ENCODE measurements at regions not wholly inside any gene's neighbourhood (a gene's known extent, or its start where the extent isn't known, plus 50 kb on each side); places are given as distances from the start of the nearest gene placed in this dataset.
"Not testable (repeated sequence)": the region's sequence is repeated elsewhere in the genome, so short reads cannot be mapped to it uniquely, and the experiment has no call there.

GRCh38 chr18:71370671-71371445 lies 1082.0 kb downstream of the SOCS6 start:
- DNase-seq (ENCODE audit: low read depth) = no peak

GRCh38 chr18:71370095-71370494 lies 1081.2 kb downstream of the SOCS6 start:
- DNase-seq (ENCODE audit: low read depth) = no peak

- no peak for DNase-seq (ENCODE audit: low read depth)
These were observed 1073.3 kb downstream of the SOCS6 start for GRCh38 chr18:71362140-71362539.

GRCh38 chr18:71355599-71355998 lies 1066.8 kb downstream of the SOCS6 start:
- DNase-seq (ENCODE audit: low read depth) = not testable (repeated sequence)

- no peak for DNase-seq (ENCODE audit: low read depth)
These were observed 1063.8 kb downstream of the SOCS6 start for GRCh38 chr18:71352618-71353017.

GRCh38 chr18:71336576-71337210 lies 1047.8 kb downstream of the SOCS6 start:
- DNase-seq (ENCODE audit: low read depth) = no peak

- no peak for DNase-seq (ENCODE audit: low read depth)
These were observed 1040.7 kb downstream of the SOCS6 start for GRCh38 chr18:71329563-71329962.

GRCh38 chr18:71329114-71329513 lies 1040.3 kb downstream of the SOCS6 start:
- DNase-seq (ENCODE audit: low read depth) = no peak

- DNase-seq (ENCODE audit: low read depth) = no peak
These were observed 1039.0 kb downstream of the SOCS6 start for GRCh38 chr18:71327850-71328249.

- DNase-seq (ENCODE audit: low read depth) = no peak
These were observed 1038.6 kb downstream of the SOCS6 start for GRCh38 chr18:71327441-71327840.

GRCh38 chr18:71326826-71327225 lies 1038.0 kb downstream of the SOCS6 start:
- DNase-seq (ENCODE audit: low read depth) = no peak

GRCh38 chr18:71324356-71324755 lies 1035.5 kb downstream of the SOCS6 start:
- DNase-seq (ENCODE audit: low read depth) = no peak

- DNase-seq (ENCODE audit: low read depth) = no peak
These were observed 1033.4 kb downstream of the SOCS6 start for GRCh38 chr18:71322201-71322600.

- no peak for DNase-seq (ENCODE audit: low read depth)
These were observed 1032.5 kb downstream of the SOCS6 start for GRCh38 chr18:71321319-71321718.

GRCh38 chr18:71304856-71305255 lies 1016.0 kb downstream of the SOCS6 start:
- DNase-seq (ENCODE audit: low read depth) = no peak

GRCh38 chr18:71303743-71304142 lies 1014.9 kb downstream of the SOCS6 start:
- DNase-seq (ENCODE audit: low read depth) = not testable (repeated sequence)

- DNase-seq (ENCODE audit: low read depth) = no peak
These were observed 1012.8 kb downstream of the SOCS6 start for GRCh38 chr18:71301596-71301995.

GRCh38 chr18:71294201-71294600 lies 1005.4 kb downstream of the SOCS6 start:
- DNase-seq (ENCODE audit: low read depth) = not testable (repeated sequence)

GRCh38 chr18:71293322-71293721 lies 1004.5 kb downstream of the SOCS6 start:
- DNase-seq (ENCODE audit: low read depth) = no peak

GRCh38 chr18:71287268-71287667 lies 998.4 kb downstream of the SOCS6 start:
- no peak for DNase-seq (ENCODE audit: low read depth)

GRCh38 chr18:71252351-71252865 lies 963.6 kb downstream of the SOCS6 start:
- DNase-seq (ENCODE audit: low read depth) = no peak

- DNase-seq (ENCODE audit: low read depth) = no peak
These were observed 961.3 kb downstream of the SOCS6 start for GRCh38 chr18:71250191-71250590.

- DNase-seq (ENCODE audit: low read depth) = no peak
These were observed 960.9 kb downstream of the SOCS6 start for GRCh38 chr18:71249791-71250190.
